ENCODE measurements at regions not wholly inside any gene's neighbourhood (a gene's known extent, or its start where the extent isn't known, plus 50 kb on each side); places are given as distances from the start of the nearest gene placed in this dataset.

DNA sequence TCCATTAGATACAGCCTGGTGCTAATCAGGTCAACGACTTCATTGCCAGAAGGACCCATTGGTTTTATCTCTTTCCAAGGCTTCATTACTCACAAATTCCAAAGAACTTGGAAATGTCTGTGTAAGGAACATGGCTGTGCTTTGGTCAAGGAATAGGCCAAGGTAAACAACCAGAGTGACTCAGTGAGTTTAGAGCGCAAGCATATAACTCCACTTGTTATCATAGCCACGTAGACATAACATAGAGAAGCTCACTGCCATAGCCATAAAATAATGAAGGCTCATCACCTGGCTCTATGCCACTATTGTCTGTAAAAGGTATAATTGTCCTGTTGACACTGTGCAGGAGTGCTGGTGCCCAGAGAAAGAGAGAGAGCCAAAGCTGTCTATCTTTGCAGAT, 139.3 kb upstream of the PLCXD3 start:
- Mint-ChIP-seq H3K36me3 (ENCODE audit: low read depth) (no peaks in the 10 kb centered on the region), H3K4me3 (ENCODE audit: unreplicated experiment) (no peak overlapping the region), H3K4me1 (ENCODE audit: low read depth) (peaks cover 21% of the 10 kb centered on the region), H3K27ac (ENCODE audit: unreplicated experiment) (peak overlapping the region; percentile 78), H3K9me3 (ENCODE audit: low read depth) (peaks cover 2% of the 10 kb centered on the region), H3K27me3 (ENCODE audit: low read depth) (peaks cover 15% of the 10 kb centered on the region)
- DNase-seq (ENCODE audit: low spot score) = no peak
- TF ChIP-seq CTCF (IDR thresholded peaks at IDR 0.05) = no peak

DNA sequence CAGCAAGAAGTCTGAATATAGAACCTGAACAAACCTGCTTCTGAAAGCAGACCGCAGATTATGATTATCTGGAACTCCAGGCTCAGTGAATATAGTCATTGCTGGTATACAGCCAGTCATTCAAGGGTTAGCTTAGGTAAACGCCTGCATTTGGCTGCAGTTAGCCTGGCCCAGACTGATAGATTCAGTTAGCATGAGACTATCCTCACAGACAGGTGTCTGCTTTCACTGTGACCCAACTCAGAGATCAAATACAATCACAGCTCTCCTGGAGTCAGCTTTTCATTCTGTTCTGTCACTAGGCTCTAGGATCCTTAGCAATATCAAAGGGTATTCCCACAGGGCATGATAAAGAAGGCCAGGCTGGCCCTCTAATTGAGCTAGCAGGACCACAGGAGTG, 138.6 kb upstream of the PLCXD3 start:
- H3K27ac Mint-ChIP-seq (ENCODE audit: unreplicated experiment) = no peak overlapping the region
- no peak for TF ChIP-seq CTCF (IDR thresholded peaks at IDR 0.05)
- DNase-seq (ENCODE audit: low spot score) = no peak
- H3K9me3 Mint-ChIP-seq (ENCODE audit: low read depth) = no peaks in the 10 kb centered on the region
- peaks cover 15% of the 10 kb centered on the region for H3K27me3 Mint-ChIP-seq (ENCODE audit: low read depth)
- peaks cover 21% of the 10 kb centered on the region for H3K4me1 Mint-ChIP-seq (ENCODE audit: low read depth)
- H3K4me3 Mint-ChIP-seq (ENCODE audit: unreplicated experiment) = no peak overlapping the region
- H3K36me3 Mint-ChIP-seq (ENCODE audit: low read depth) = no peaks in the 10 kb centered on the region

GRCh38 chr5:41641621-41642020, 131.2 kb upstream of the PLCXD3 start:
- Mint-ChIP-seq H3K36me3 (ENCODE audit: low read depth) (no peaks in the 10 kb centered on the region), H3K27me3 (ENCODE audit: low read depth) (peaks cover 21% of the 10 kb centered on the region), H3K4me1 (ENCODE audit: low read depth) (no peaks in the 10 kb centered on the region), H3K4me3 (ENCODE audit: unreplicated experiment) (no peak overlapping the region), H3K27ac (ENCODE audit: unreplicated experiment) (no peak overlapping the region), H3K9me3 (ENCODE audit: low read depth) (peaks cover 3% of the 10 kb centered on the region)
- DNase-seq (ENCODE audit: low spot score) = no peak
- peak; percentile 61 for TF ChIP-seq CTCF (IDR thresholded peaks at IDR 0.05)

DNA sequence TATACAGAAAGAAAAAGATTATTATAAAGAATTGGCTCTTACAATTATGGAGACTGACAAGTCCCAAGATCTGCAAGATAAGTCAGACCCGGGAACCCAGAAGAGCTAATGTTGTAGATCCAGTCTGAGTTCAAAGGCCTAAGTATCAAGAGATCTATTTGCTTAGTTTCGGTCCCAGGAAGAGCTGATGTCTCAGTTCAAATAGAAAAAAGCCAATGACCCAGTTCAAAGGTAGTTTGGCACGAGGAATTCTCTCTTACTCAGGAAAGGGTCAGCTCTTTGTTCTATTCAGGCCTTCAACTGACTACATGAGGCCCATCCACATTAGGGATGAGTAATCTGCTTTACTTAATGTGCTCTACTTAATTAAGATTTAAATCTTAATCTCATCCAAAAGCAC, 128.3 kb upstream of the PLCXD3 start:
- no peak for TF ChIP-seq CTCF (IDR thresholded peaks at IDR 0.05)
- H3K27ac Mint-ChIP-seq (ENCODE audit: unreplicated experiment) = no peak overlapping the region
- no peaks in the 10 kb centered on the region for H3K4me1 Mint-ChIP-seq (ENCODE audit: low read depth)
- H3K4me3 Mint-ChIP-seq (ENCODE audit: unreplicated experiment) = no peak overlapping the region
- H3K9me3 Mint-ChIP-seq (ENCODE audit: low read depth) = peaks cover 3% of the 10 kb centered on the region
- H3K36me3 Mint-ChIP-seq (ENCODE audit: low read depth) = no peaks in the 10 kb centered on the region
- H3K27me3 Mint-ChIP-seq (ENCODE audit: low read depth) = peaks cover 26% of the 10 kb centered on the region
- no peak for DNase-seq (ENCODE audit: low spot score)

DNA sequence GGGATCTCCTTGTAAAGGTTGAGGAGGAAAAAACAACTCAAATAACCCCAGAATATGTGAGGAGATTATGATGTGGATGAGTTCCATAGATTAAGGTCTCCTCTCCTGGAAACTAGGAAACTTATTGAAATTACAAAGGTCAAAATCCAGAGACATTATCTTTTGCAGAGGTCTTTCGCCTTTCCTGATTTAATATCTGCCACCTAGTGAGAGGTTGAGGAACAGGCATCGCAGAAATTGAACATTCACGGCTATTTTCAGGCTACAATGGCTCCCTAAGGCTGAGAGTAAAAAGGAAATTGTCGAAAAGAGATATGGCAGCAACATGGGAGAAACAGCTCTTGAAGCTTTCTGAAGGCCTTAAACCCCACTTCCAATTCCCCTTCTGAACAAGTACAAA, 127.5 kb upstream of the PLCXD3 start:
- H3K36me3 Mint-ChIP-seq (ENCODE audit: low read depth) = no peaks in the 10 kb centered on the region
- H3K9me3 Mint-ChIP-seq (ENCODE audit: low read depth) = no peaks in the 10 kb centered on the region
- DNase-seq (ENCODE audit: low spot score) = no peak
- TF ChIP-seq CTCF (IDR thresholded peaks at IDR 0.05) = peak; percentile 42
- H3K27me3 Mint-ChIP-seq (ENCODE audit: low read depth) = peaks cover 27% of the 10 kb centered on the region
- H3K4me3 Mint-ChIP-seq (ENCODE audit: unreplicated experiment) = no peak overlapping the region
- no peaks in the 10 kb centered on the region for H3K4me1 Mint-ChIP-seq (ENCODE audit: low read depth)
- no peak overlapping the region for H3K27ac Mint-ChIP-seq (ENCODE audit: unreplicated experiment)

All from chondrocyte (in vitro differentiated cells).